GM23248 (cell line): ENCODE measurements at regions not wholly inside any gene's neighbourhood (a gene's known extent, or its start where the extent isn't known, plus 50 kb on each side); places are given as distances from the start of the nearest gene placed in this dataset.

Experiments
- EZH2 ChIP-seq: fragments of 200-600 bp; sonication (generic); IDR thresholded peaks from 2 replicates; pipeline ENCODE4 v1.6.1; 2018; ENCODE audit warnings: antibody characterized with exemption, mild to moderate bottlenecking; ENCODE audit not compliant: insufficient read depth, poor library complexity, severe bottlenecking
- EZH2phosphoT487 ChIP-seq: fragments of 200-600 bp; sonication (generic); IDR thresholded peaks from 2 replicates; pipeline ENCODE4 v1.6.1; 2018; ENCODE audit warnings: antibody characterized with exemption, moderate library complexity, mild to moderate bottlenecking, low read depth; ENCODE audit not compliant: insufficient read depth

DNA sequence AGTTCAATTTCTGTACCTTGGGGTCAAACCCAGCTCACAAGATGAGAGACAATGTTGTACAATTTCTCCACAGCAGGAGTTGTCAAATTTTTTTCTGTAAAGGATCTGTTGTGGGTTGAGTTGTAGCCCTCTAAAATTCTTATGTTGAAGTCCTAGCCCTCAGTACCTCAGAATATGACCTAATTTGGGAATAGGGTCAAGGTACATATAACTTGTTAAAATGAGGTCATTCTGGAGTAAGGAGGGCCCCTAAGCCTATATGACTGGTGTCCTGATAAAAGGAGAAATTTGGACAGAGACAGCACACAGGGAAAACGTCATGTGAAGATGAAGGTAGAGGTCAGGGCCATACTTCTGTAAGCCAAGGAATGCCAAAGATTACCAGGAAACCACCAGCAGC lies 264.9 kb downstream of the TTC8 start:
- TF ChIP-seq EZH2phosphoT487 (no peak), EZH2 (no peak)
